ENCODE measurements at regions not wholly inside any gene's neighbourhood (a gene's known extent, or its start where the extent isn't known, plus 50 kb on each side); places are given as distances from the start of the nearest gene placed in this dataset.

DNA sequence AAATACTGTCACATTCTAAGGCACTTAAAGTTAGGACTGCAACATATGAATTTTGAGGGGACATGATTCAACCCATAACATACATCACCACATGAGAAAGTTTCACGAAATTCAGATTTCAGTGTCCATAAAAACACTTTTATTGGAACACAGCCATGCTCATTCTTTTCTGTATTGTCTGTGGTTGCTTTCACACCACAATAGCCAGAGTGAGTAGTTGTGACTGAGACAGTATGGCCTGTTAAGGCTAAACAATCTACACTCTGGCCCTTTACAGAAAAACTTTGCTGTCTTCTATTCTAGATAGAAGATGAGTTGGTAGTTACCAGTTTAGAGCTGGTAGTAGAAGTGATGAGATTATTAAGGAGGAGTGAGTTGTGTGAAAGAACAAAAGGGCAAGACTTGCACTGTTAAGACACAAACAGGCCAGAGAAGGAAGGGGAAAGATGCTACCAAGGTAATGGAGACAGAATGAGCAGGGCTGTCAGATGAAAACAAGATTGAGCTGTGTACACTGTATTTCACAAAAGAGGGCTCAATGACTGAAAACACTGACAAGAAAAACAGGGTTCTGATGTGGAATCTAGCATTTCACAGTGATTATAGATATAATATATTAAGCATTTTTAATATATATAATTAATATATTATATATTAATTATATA lies 108.6 kb downstream of the PPP1R3A start:
- TF ChIP-seq CTCF (IDR thresholded peaks at IDR 0.05): no peak
- TF ChIP-seq POLR2A (IDR thresholded peaks at IDR 0.05): no peak
- TF ChIP-seq EP300 (IDR thresholded peaks at IDR 0.05): no peak
- TF ChIP-seq POLR2AphosphoS5 (IDR thresholded peaks at IDR 0.05): no peak
